SK-N-SH treated with all-trans-retinoic acid at 6 μM for 48 hours (cell line): ENCODE measurements at regions not wholly inside any gene's neighbourhood (a gene's known extent, or its start where the extent isn't known, plus 50 kb on each side); places are given as distances from the start of the nearest gene placed in this dataset.

ENCODE experiments used
- ATAC-seq: fragments of 200-7000 bp; cut with Tn5 transposase; 3 replicates; pipeline ENCODE4 v1.9.1; 2020; ENCODE audit warnings: mild to moderate bottlenecking, moderate library complexity
- ARNTL ChIP-seq: fragments of 450-650 bp; formaldehyde crosslinking; IDR thresholded peaks from 2 replicates; pipeline ENCODE4 v1.5.0; 2020; ENCODE audit warnings: low read depth, mild to moderate bottlenecking, moderate library complexity, borderline replicate concordance
- BACH2 ChIP-seq: fragments of 250-450 bp; sonication (Bioruptor Pico); IDR thresholded peaks from 2 replicates; pipeline ENCODE4 v1.9.0; 2021; ENCODE audit warnings: mild to moderate bottlenecking, borderline replicate concordance
- CREB5 ChIP-seq: fragments of 250-450 bp; sonication (Bioruptor Pico); IDR thresholded peaks from 2 replicates; pipeline ENCODE4 v1.5.1; 2020; ENCODE audit warnings: low read depth, mild to moderate bottlenecking, moderate library complexity
- CSDC2 ChIP-seq: fragments of 250-450 bp; sonication (Bioruptor Pico); IDR thresholded peaks from 2 replicates; pipeline ENCODE4 v1.5.0; 2020; ENCODE audit warnings: mild to moderate bottlenecking, moderate library complexity
- CSRNP3 ChIP-seq: fragments of 250-450 bp; sonication (Bioruptor Pico); IDR thresholded peaks from 2 replicates; pipeline ENCODE4 v1.5.1; 2021; ENCODE audit warnings: mild to moderate bottlenecking, moderate library complexity
- ESRRG ChIP-seq: fragments of 250-450 bp; sonication (Bioruptor Pico); IDR thresholded peaks from 2 replicates; pipeline ENCODE4 v1.6.1; 2021; ENCODE audit warnings: mild to moderate bottlenecking
- GLIS3 ChIP-seq: fragments of 250-450 bp; sonication (Bioruptor Pico); IDR thresholded peaks from 2 replicates; pipeline ENCODE4 v1.5.0; 2020; ENCODE audit warnings: mild to moderate bottlenecking, moderate library complexity
- OSR1 ChIP-seq: fragments of 250-450 bp; sonication (Bioruptor Pico); IDR thresholded peaks from 2 replicates; pipeline ENCODE4 v1.8.0; 2022; ENCODE audit warnings: moderate library complexity, mild to moderate bottlenecking, inconsistent platforms
- PPARA ChIP-seq: fragments of 250-450 bp; sonication (Bioruptor Pico); IDR thresholded peaks from 2 replicates; pipeline ENCODE4 v1.5.0; 2020; ENCODE audit warnings: mild to moderate bottlenecking, borderline replicate concordance
- RARB ChIP-seq: fragments of 250-450 bp; sonication (Bioruptor Pico); IDR thresholded peaks from 2 replicates; pipeline ENCODE4 v1.8.0; 2021; ENCODE audit warnings: mild to moderate bottlenecking, moderate library complexity
- SNAI2 ChIP-seq: fragments of 250-450 bp; sonication (Bioruptor Pico); IDR thresholded peaks from 2 replicates; pipeline ENCODE4 v1.5.0; 2020; ENCODE audit warnings: mild to moderate bottlenecking, moderate library complexity
- TCF4 ChIP-seq: fragments of 250-450 bp; sonication (Bioruptor Pico); IDR thresholded peaks from 2 replicates; pipeline ENCODE4 v1.8.0; 2021; ENCODE audit warnings: mild to moderate bottlenecking, moderate library complexity, borderline replicate concordance
- TOX ChIP-seq: fragments of 250-450 bp; sonication (Bioruptor Pico); IDR thresholded peaks from 2 replicates; pipeline ENCODE4 v1.8.0; 2021; ENCODE audit warnings: mild to moderate bottlenecking, moderate library complexity, borderline replicate concordance
- TSHZ2 ChIP-seq: fragments of 250-450 bp; sonication (Bioruptor Pico); IDR thresholded peaks from 2 replicates; pipeline ENCODE4 v1.5.0; 2020; ENCODE audit warnings: mild to moderate bottlenecking, moderate library complexity
- ZC3H10 ChIP-seq: fragments of 250-450 bp; sonication (Bioruptor Pico); IDR thresholded peaks from 2 replicates; pipeline ENCODE4 v1.5.1; 2021; ENCODE audit warnings: mild to moderate bottlenecking, moderate library complexity
- ZFP3 ChIP-seq: fragments of 250-450 bp; sonication (Bioruptor Pico); IDR thresholded peaks from 2 replicates; pipeline ENCODE4 v1.5.0; 2020; ENCODE audit warnings: mild to moderate bottlenecking, moderate library complexity
- ZFP30 ChIP-seq: fragments of 450-650 bp; formaldehyde crosslinking; IDR thresholded peaks from 2 replicates; pipeline ENCODE4 v1.5.0; 2022; ENCODE audit warnings: mild to moderate bottlenecking, moderate library complexity
- ZNF565 ChIP-seq: fragments of 450-650 bp; formaldehyde crosslinking; conservative IDR thresholded peaks from 2 replicates; pipeline ENCODE4 v1.5.0; 2020; ENCODE audit warnings: low read depth, mild to moderate bottlenecking, moderate library complexity
- TF ChIP-seq, protein P1 (sequence below): fragments of 250-450 bp; sonication (Bioruptor Pico); IDR thresholded peaks from 2 replicates; pipeline ENCODE4 v1.8.0; 2020; ENCODE audit warnings: mild to moderate bottlenecking, moderate library complexity, borderline replicate concordance

DNA sequence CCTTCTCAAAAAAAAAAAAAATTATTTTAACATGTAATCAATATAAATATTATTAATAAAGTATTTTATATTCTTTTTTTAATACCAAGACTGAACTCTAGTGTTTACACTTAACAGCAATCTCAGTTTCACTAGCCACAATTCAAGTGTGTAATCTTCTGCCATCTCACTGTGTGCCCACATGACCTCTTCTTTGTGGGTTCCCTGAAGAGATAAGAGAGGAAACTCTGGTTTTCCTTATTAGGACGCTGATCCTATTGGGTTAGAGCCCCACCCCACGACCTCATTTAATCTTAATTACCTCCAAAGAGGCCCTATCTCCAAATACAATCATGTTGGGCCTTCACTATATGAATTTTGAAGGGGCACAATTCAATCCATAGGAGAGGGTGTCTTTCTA lies 177.6 kb downstream of the STK31 start:
- no peak for ATAC-seq
- no peak for TF ChIP-seq RARB (CRISPR knock-in tag)
- TF ChIP-seq CSRNP3 (CRISPR knock-in tag): no peak
- no peak for TF ChIP-seq BACH2 (CRISPR knock-in tag)
- TF ChIP-seq TSHZ2: no peak
- no peak for TF ChIP-seq TOX (CRISPR knock-in tag)
- no peak for TF ChIP-seq GLIS3
- TF ChIP-seq ZFP30 (CRISPR knock-in tag): no peak
- no peak for TF ChIP-seq PPARA
- TF ChIP-seq ESRRG (CRISPR knock-in tag): no peak
- TF ChIP-seq ZNF565 (CRISPR knock-in tag): no peak
- TF ChIP-seq ARNTL (CRISPR knock-in tag): no peak
- no peak for TF ChIP-seq CREB5
- no peak for TF ChIP-seq OSR1 (CRISPR knock-in tag)
- no peak for TF ChIP-seq CSDC2
- no peak for TF ChIP-seq TCF4 (CRISPR knock-in tag)
- TF ChIP-seq, protein P1, sequence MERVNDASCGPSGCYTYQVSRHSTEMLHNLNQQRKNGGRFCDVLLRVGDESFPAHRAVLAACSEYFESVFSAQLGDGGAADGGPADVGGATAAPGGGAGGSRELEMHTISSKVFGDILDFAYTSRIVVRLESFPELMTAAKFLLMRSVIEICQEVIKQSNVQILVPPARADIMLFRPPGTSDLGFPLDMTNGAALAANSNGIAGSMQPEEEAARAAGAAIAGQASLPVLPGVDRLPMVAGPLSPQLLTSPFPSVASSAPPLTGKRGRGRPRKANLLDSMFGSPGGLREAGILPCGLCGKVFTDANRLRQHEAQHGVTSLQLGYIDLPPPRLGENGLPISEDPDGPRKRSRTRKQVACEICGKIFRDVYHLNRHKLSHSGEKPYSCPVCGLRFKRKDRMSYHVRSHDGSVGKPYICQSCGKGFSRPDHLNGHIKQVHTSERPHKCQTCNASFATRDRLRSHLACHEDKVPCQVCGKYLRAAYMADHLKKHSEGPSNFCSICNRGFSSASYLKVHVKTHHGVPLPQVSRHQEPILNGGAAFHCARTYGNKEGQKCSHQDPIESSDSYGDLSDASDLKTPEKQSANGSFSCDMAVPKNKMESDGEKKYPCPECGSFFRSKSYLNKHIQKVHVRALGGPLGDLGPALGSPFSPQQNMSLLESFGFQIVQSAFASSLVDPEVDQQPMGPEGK (CRISPR knock-in tag): no peak
- TF ChIP-seq ZFP3 (CRISPR knock-in tag): no peak

GRCh38 chr7:23888958-23889357 lies 178.9 kb downstream of the STK31 start:
- ATAC-seq: no peak
- TF ChIP-seq TCF4 (CRISPR knock-in tag) (no peak), ZC3H10 (CRISPR knock-in tag) (no peak), ZNF565 (CRISPR knock-in tag) (no peak)

- ATAC-seq: no peak
- TF ChIP-seq TOX (CRISPR knock-in tag) (no peak), ZFP30 (CRISPR knock-in tag) (no peak), TSHZ2 (no peak), CREB5 (no peak), OSR1 (CRISPR knock-in tag) (no peak), GLIS3 (no peak), SNAI2 (CRISPR knock-in tag) (no peak), ZFP3 (CRISPR knock-in tag) (no peak), PPARA (no peak)
These were observed 179.5 kb downstream of the STK31 start for GRCh38 chr7:23889566-23889965.
